GM12878 (cell line): ENCODE measurements at regions not wholly inside any gene's neighbourhood (a gene's known extent, or its start where the extent isn't known, plus 50 kb on each side); places are given as distances from the start of the nearest gene placed in this dataset.

Experiments
- ATAC-seq: fragments of 200-7000 bp; cut with Tn5 transposase; 3 replicates; pipeline ENCODE4 v1.9.1; 2020; ENCODE audit warnings: mild to moderate bottlenecking, moderate library complexity
- BruUV-seq: library from RNA; stranded (reverse); fragments of 400-500 nt; replicated peaks from 2 replicates; lab custom pipeline; 2021; lab: Mats Ljungman, UMichigan
- CTCF ChIA-PET: fragments of 300-600 bp; sonication (Branson Sonifier 250); formaldehyde crosslinking; extraction: SDS; loops from one replicate; lab custom pipeline; 2021; ENCODE audit warnings: inconsistent platforms; lab: Yijun Ruan, JAX
- POLR2A ChIA-PET: fragments of 350-600 bp; formaldehyde crosslinking; extraction: SDS; loops from one replicate; lab custom pipeline; 2021; ENCODE audit warnings: inconsistent platforms; lab: Charles Lee
- RAD21 ChIA-PET: fragments of 300-600 bp; sonication (Branson Sonifier 250); formaldehyde crosslinking; loops from one replicate; lab custom pipeline; 2023; ENCODE audit warnings: antibody characterized with exemption; ENCODE audit not compliant: unreplicated experiment; lab: Charles Lee
- SMC1A ChIA-PET: fragments of 300-600 bp; sonication (Branson Sonifier 250); formaldehyde crosslinking; loops from one replicate; lab custom pipeline; 2023; ENCODE audit not compliant: unreplicated experiment, uncharacterized antibody; lab: Charles Lee
- DNase-seq: peaks from one replicate; pipeline ENCODE4 v3.0.0-alpha.2; 2011; ENCODE audit warnings: low read depth, low spot score
- FAIRE-seq: peaks from 3 replicates; lab custom pipeline; 2011; peaks lifted over from hg19 to GRCh38; lab: Jason Lieb, UNC
- H2AFZ ChIP-seq: 2 replicates; pipeline ENCODE4 v1.6.0; 2011; ENCODE audit warnings: low read depth, low read length, control low read depth; ENCODE audit not compliant: control insufficient read depth
- H3K27ac ChIP-seq: 2 replicates; pipeline ENCODE4 v1.5.1; 2011; ENCODE audit warnings: control low read depth; ENCODE audit not compliant: control insufficient read depth, insufficient read depth
- H3K27me3 ChIP-seq, 2 experiments: replicated peaks in 1 of 2; 2 replicates each; pipeline versions ENCODE4 v1.6.0 to v1.6.1; 2011; ENCODE audit warnings: low read length in 1 of 2; ENCODE audit not compliant: control insufficient read depth in 2 of 2, insufficient read depth in 2 of 2
- H3K36me3 ChIP-seq, 2 experiments: 2 replicates each; pipeline ENCODE4 v1.5.1; 2011; ENCODE audit warnings: low read length in 1 of 2; ENCODE audit not compliant: control insufficient read depth in 2 of 2, insufficient read depth in 2 of 2
- H3K4me1 ChIP-seq: 2 replicates; pipeline ENCODE4 v1.6.1; 2011; ENCODE audit warnings: mild to moderate bottlenecking, low read length, moderate library complexity, mixed read lengths; ENCODE audit not compliant: control insufficient read depth, insufficient read depth
- H3K4me2 ChIP-seq: 2 replicates; pipeline ENCODE4 v1.6.0; 2011; ENCODE audit warnings: control low read depth; ENCODE audit not compliant: control insufficient read depth, insufficient read depth
- H3K4me3 ChIP-seq: fragments of 200-600 bp; sonication (generic); 2 replicates; pipeline ENCODE4 v1.5.1; 2016
- H3K79me2 ChIP-seq: 2 replicates; pipeline ENCODE4 v1.6.0; 2011; ENCODE audit warnings: low read length; ENCODE audit not compliant: control insufficient read depth, insufficient read depth
- H3K9ac ChIP-seq: 2 replicates; pipeline ENCODE4 v1.8.0; 2011; ENCODE audit warnings: low read length, control low read depth, mixed read lengths; ENCODE audit not compliant: control insufficient read depth, insufficient read depth
- H3K9me3 ChIP-seq: replicated peaks from 3 replicates; pipeline ENCODE4 v1.5.1; 2011; ENCODE audit warnings: mild to moderate bottlenecking, low read length; ENCODE audit not compliant: control insufficient read depth, insufficient read depth
- H4K20me1 ChIP-seq: 2 replicates; pipeline ENCODE4 v1.6.0; 2011; ENCODE audit not compliant: control insufficient read depth, insufficient read depth
- BRCA1 ChIP-seq: IDR thresholded peaks from 2 replicates; pipeline ENCODE4 v1.6.1; 2011; ENCODE audit warnings: low read depth, low read length, improper control_type of control experiment
- CREB1 ChIP-seq: IDR thresholded peaks from 2 replicates; pipeline ENCODE4 v1.6.1; 2012; ENCODE audit warnings: low read depth, mild to moderate bottlenecking, inconsistent platforms
- HDAC2 ChIP-seq: fragments of 200-600 bp; sonication (generic); IDR thresholded peaks from 2 replicates; pipeline ENCODE4 v1.6.1; 2017
- JUNB ChIP-seq: IDR thresholded peaks from 2 replicates; pipeline ENCODE4 v1.6.1; 2016; ENCODE audit warnings: antibody characterized with exemption, mild to moderate bottlenecking
- MTA2 ChIP-seq: fragments of 450-650 bp; IDR thresholded peaks from 2 replicates; pipeline ENCODE4 v1.6.1; 2016; ENCODE audit warnings: low read depth, mild to moderate bottlenecking, moderate library complexity
- MTA3 ChIP-seq: IDR thresholded peaks from 2 replicates; pipeline ENCODE4 v1.6.1; 2012; ENCODE audit warnings: low read length, inconsistent platforms, borderline replicate concordance
- MXI1 ChIP-seq: fragments of 150-350 bp; IDR thresholded peaks from 2 replicates; pipeline ENCODE4 v1.6.1; 2011; ENCODE audit warnings: low read depth, mild to moderate bottlenecking, inconsistent platforms, low read length, improper control_type of control experiment
- PAX8 ChIP-seq: fragments of 450-650 bp; IDR thresholded peaks from 2 replicates; pipeline ENCODE4 v1.6.1; 2017; ENCODE audit warnings: mild to moderate bottlenecking, moderate library complexity
- POU2F2 ChIP-seq: IDR thresholded peaks from 3 replicates; pipeline ENCODE4 v1.6.1; 2011; ENCODE audit warnings: low read depth, mild to moderate bottlenecking, low read length, borderline replicate concordance
- SUPT20H ChIP-seq: IDR thresholded peaks from 2 replicates; pipeline ENCODE4 v1.6.1; 2011; ENCODE audit warnings: low read depth, mild to moderate bottlenecking, low read length, moderate library complexity, borderline replicate concordance; ENCODE audit not compliant: control insufficient read depth
- ZNF384 ChIP-seq: IDR thresholded peaks from 2 replicates; pipeline ENCODE4 v1.6.1; 2012; ENCODE audit warnings: low read depth, mild to moderate bottlenecking, low read length, improper control_type of control experiment, borderline replicate concordance
- ZNF592 ChIP-seq: fragments of 450-650 bp; IDR thresholded peaks from 2 replicates; pipeline ENCODE4 v1.6.1; 2017; ENCODE audit warnings: mild to moderate bottlenecking, moderate library complexity
- WGBS: methylation state at CpG from one replicate; pipeline ENCODE4 v1.1.6; 2016; ENCODE audit warnings: low lambda C conversion rate; ENCODE audit not compliant: insufficient replicate concordance, insufficient coverage; ENCODE audit errors: missing lambda C conversion rate; 5-methylcytosine and 5-hydroxymethylcytosine counted together
- in situ Hi-C: fragments of 300-500 bp; cut with MboI; formaldehyde crosslinking; loops from 9 replicates; pipeline ENCODE4 v1.14.3; 2018; ENCODE audit warnings: mixed read lengths
- intact Hi-C: fragments of 100-400 bp; cut with micrococcal nuclease; formaldehyde crosslinking; loops from one replicate; pipeline ENCODE4 v1.14.2; 2022; ENCODE audit not compliant: unreplicated experiment
- TF ChIP-seq, protein P1 (sequence below): IDR thresholded peaks from 2 replicates; pipeline ENCODE4 v1.6.1; 2011; ENCODE audit warnings: mild to moderate bottlenecking, low read depth, low read length, moderate library complexity; ENCODE audit not compliant: insufficient replicate concordance

GRCh38 chr7:124647630-124648306, 117.8 kb downstream of the GPR37 start (continued):
- no peak for TF ChIP-seq ZNF592
- TF ChIP-seq HDAC2 = no peak
- TF ChIP-seq PAX8 = no peak
- TF ChIP-seq MXI1 = no peak
- TF ChIP-seq MTA3 = no peak
- TF ChIP-seq SUPT20H = no peak
- TF ChIP-seq BRCA1 = no peak

DNA sequence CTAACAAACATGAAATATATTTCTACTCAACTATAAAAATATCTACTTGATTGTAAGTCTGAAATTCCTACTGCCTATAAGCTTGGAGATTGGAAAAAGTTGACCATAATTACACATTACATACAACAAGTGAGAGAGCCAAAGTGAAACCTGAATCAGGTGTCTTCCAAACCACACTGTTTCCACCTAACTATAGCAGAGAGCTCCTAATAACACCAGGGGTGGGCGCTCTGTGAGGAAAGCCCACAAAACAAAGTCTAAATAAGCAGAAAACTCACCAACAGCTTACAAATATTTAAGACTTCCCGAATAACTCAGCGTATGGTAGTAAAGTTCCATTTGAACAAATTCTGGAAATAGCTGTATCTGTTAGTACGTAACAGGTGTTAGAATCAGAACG, 119.9 kb downstream of the GPR37 start:
- Histone ChIP-seq H3K4me1 (no peaks in the 10 kb centered on the region), H3K4me2 (no peak overlapping the region), H3K9ac (no peak overlapping the region), H3K27me3 (no peaks in the 10 kb centered on the region), H3K4me3 (no peak overlapping the region), H3K27ac (no peak overlapping the region), H3K36me3 (no peaks in the 10 kb centered on the region), H3K9me3 (no peaks in the 10 kb centered on the region), H3K79me2 (no peaks in the 10 kb centered on the region), H2AFZ (no peak overlapping the region), H4K20me1 (no peaks in the 10 kb centered on the region)
- BruUV-seq = no TSS peak
- TF ChIP-seq ZNF384 = no peak
- no peak for TF ChIP-seq MTA2
- no peak for TF ChIP-seq POU2F2
- TF ChIP-seq JUNB = no peak
- TF ChIP-seq, protein P1, sequence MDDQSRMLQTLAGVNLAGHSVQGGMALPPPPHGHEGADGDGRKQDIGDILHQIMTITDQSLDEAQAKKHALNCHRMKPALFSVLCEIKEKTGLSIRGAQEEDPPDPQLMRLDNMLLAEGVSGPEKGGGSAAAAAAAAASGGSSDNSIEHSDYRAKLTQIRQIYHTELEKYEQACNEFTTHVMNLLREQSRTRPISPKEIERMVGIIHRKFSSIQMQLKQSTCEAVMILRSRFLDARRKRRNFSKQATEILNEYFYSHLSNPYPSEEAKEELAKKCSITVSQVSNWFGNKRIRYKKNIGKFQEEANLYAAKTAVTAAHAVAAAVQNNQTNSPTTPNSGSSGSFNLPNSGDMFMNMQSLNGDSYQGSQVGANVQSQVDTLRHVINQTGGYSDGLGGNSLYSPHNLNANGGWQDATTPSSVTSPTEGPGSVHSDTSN = no peak
- TF ChIP-seq CREB1 = no peak
- DNase-seq (no peak), ATAC-seq (peak; percentile 51; the same call in 2 of the 3 replicates), FAIRE-seq (no peak)
- ChIA-PET SMC1A (interaction anchor here (1.3 kb wide), 1 partner anchor 32 kb away, joined by 3 read pairs; no protein-coding TSS in a partner anchor), RAD21 (no interaction called here), POLR2A (no interaction called here), CTCF (interaction anchor here (1.1 to 1.5 kb wide), 2 partner anchors 10 to 48 kb away, joined by 3 to 4 read pairs; no protein-coding TSS in a partner anchor)
- 72% methylated on average over 5 of the region's 5 CpGs for WGBS
- in situ Hi-C loops = no loop called here
- intact Hi-C loops = no loop called here
